GM12878 (cell line): ENCODE measurements at regions not wholly inside any gene's neighbourhood (a gene's known extent, or its start where the extent isn't known, plus 50 kb on each side); places are given as distances from the start of the nearest gene placed in this dataset.

ENCODE experiments used
- BCL11A ChIP-seq: IDR thresholded peaks from 2 replicates; pipeline ENCODE4 v1.6.1; 2011; ENCODE audit warnings: low read depth, low read length
- BMI1 ChIP-seq: fragments of 450-650 bp; IDR thresholded peaks from 2 replicates; pipeline ENCODE4 v1.6.1; 2016; ENCODE audit warnings: mild to moderate bottlenecking, moderate library complexity, borderline replicate concordance
- BRCA1 ChIP-seq: IDR thresholded peaks from 2 replicates; pipeline ENCODE4 v1.6.1; 2011; ENCODE audit warnings: low read depth, low read length, improper control_type of control experiment
- CBX3 ChIP-seq: fragments of 200-600 bp; sonication (generic); IDR thresholded peaks from 2 replicates; pipeline ENCODE4 v1.6.1; 2016; ENCODE audit warnings: low read depth, borderline replicate concordance
- CBX5 ChIP-seq: sonication (generic); IDR thresholded peaks from 2 replicates; pipeline ENCODE4 v1.6.1; 2016; ENCODE audit warnings: low read depth, moderate library complexity, mild to moderate bottlenecking, inconsistent platforms
- CEBPB ChIP-seq, 2 experiments: fragments of 150-350 bp in 1 of 2; IDR thresholded peaks; 2 replicates each; pipeline ENCODE4 v1.6.1; 2012 to 2014; ENCODE audit warnings: low read depth in 2 of 2, low read length in 2 of 2, borderline replicate concordance in 1 of 2, inconsistent platforms in 1 of 2
- CREB1 ChIP-seq: IDR thresholded peaks from 2 replicates; pipeline ENCODE4 v1.6.1; 2012; ENCODE audit warnings: low read depth, mild to moderate bottlenecking, inconsistent platforms
- CREM ChIP-seq: IDR thresholded peaks from 2 replicates; pipeline ENCODE4 v1.6.1; 2014; ENCODE audit warnings: antibody characterized with exemption, low read depth
- EGR1 ChIP-seq, 2 experiments: IDR thresholded peaks; 1 replicate in 1 of 2; 2 replicates in 1 of 2; pipeline ENCODE4 v1.6.1; 2011 to 2012; ENCODE audit warnings: low read depth in 2 of 2, low read length in 2 of 2, borderline replicate concordance in 1 of 2, mild to moderate bottlenecking in 1 of 2, moderate library complexity in 1 of 2
- ETV6 ChIP-seq, 2 experiments: fragments of 450-650 bp in 1 of 2; IDR thresholded peaks in 1 of 2; conservative IDR thresholded peaks in 1 of 2; 2 replicates each; pipeline ENCODE4 v1.6.1; 2014; ENCODE audit warnings: antibody characterized with exemption in 1 of 2, borderline replicate concordance in 1 of 2, low read depth in 1 of 2, mild to moderate bottlenecking in 1 of 2, moderate library complexity in 1 of 2
- GATAD2B ChIP-seq: fragments of 450-650 bp; conservative IDR thresholded peaks from 2 replicates; pipeline ENCODE4 v1.6.1; 2017; ENCODE audit warnings: low read depth, mild to moderate bottlenecking, moderate library complexity
- IKZF1 ChIP-seq: fragments of 450-650 bp; conservative IDR thresholded peaks from 2 replicates; pipeline ENCODE4 v1.6.1; 2017; ENCODE audit warnings: antibody characterized with exemption, mild to moderate bottlenecking
- IKZF2 ChIP-seq, 2 experiments: fragments of 450-650 bp; IDR thresholded peaks; 2 replicates each; pipeline ENCODE4 v1.6.1; 2017; ENCODE audit warnings: mild to moderate bottlenecking in 2 of 2, moderate library complexity in 2 of 2
- MTA2 ChIP-seq: fragments of 450-650 bp; IDR thresholded peaks from 2 replicates; pipeline ENCODE4 v1.6.1; 2016; ENCODE audit warnings: low read depth, mild to moderate bottlenecking, moderate library complexity
- NFYB ChIP-seq: IDR thresholded peaks from 2 replicates; pipeline ENCODE4 v1.6.1; 2011; ENCODE audit warnings: low read depth, mild to moderate bottlenecking, low read length, improper control_type of control experiment, moderate library complexity; ENCODE audit not compliant: insufficient read depth
- RAD21 ChIP-seq: IDR thresholded peaks from 2 replicates; pipeline ENCODE4 v1.6.1; 2011; ENCODE audit warnings: mild to moderate bottlenecking, low read depth, low read length, moderate library complexity; ENCODE audit not compliant: insufficient read depth
- RB1 ChIP-seq: fragments of 450-650 bp; formaldehyde crosslinking; IDR thresholded peaks from 2 replicates; pipeline ENCODE4 v1.6.1; 2017; ENCODE audit warnings: mild to moderate bottlenecking, borderline replicate concordance
- SP1 ChIP-seq: IDR thresholded peaks from one replicate; pipeline ENCODE4 v1.6.1; 2011; ENCODE audit warnings: low read depth, low read length
- SREBF2 ChIP-seq: IDR thresholded peaks from 2 replicates; pipeline ENCODE4 v1.6.1; 2012; ENCODE audit warnings: mild to moderate bottlenecking, low read length
- SUZ12 ChIP-seq: fragments of 200-600 bp; sonication (generic); IDR thresholded peaks from one replicate; pipeline ENCODE4 v1.6.1; 2018; ENCODE audit warnings: antibody characterized with exemption, mild to moderate bottlenecking; ENCODE audit not compliant: unreplicated experiment
- TAF1 ChIP-seq: IDR thresholded peaks from 2 replicates; pipeline ENCODE4 v1.6.1; 2011; ENCODE audit warnings: mild to moderate bottlenecking, low read depth, low read length, borderline replicate concordance
- TCF7 ChIP-seq: IDR thresholded peaks from 2 replicates; pipeline ENCODE4 v1.6.1; 2014; ENCODE audit warnings: antibody characterized with exemption, borderline replicate concordance
- ZZZ3 ChIP-seq: IDR thresholded peaks from 2 replicates; pipeline ENCODE4 v1.6.1; 2011; ENCODE audit warnings: low read depth; ENCODE audit not compliant: control insufficient read depth, insufficient read length
- TF ChIP-seq, protein P1 (sequence below): fragments of 450-650 bp; IDR thresholded peaks from 2 replicates; pipeline ENCODE4 v1.6.1; 2016; ENCODE audit warnings: mild to moderate bottlenecking, moderate library complexity, borderline replicate concordance
- TF ChIP-seq, protein P2 (sequence below), 3 experiments: IDR thresholded peaks in 2 of 3; conservative IDR thresholded peaks in 1 of 3; 2 replicates each; pipeline ENCODE4 v1.5.1; 2011; ENCODE audit warnings: low read depth in 3 of 3, low read length in 3 of 3, mild to moderate bottlenecking in 3 of 3, control low read depth in 2 of 3, moderate library complexity in 2 of 3, inconsistent platforms in 1 of 3, mixed read lengths in 1 of 3; ENCODE audit not compliant: control insufficient read depth in 2 of 3, insufficient read depth in 1 of 3; ENCODE audit errors: extremely low read depth in 1 of 3
- TF ChIP-seq, protein P3 (sequence below): IDR thresholded peaks from 2 replicates; pipeline ENCODE4 v1.6.1; 2012; ENCODE audit warnings: low read depth, low read length, improper control_type of control experiment

DNA sequence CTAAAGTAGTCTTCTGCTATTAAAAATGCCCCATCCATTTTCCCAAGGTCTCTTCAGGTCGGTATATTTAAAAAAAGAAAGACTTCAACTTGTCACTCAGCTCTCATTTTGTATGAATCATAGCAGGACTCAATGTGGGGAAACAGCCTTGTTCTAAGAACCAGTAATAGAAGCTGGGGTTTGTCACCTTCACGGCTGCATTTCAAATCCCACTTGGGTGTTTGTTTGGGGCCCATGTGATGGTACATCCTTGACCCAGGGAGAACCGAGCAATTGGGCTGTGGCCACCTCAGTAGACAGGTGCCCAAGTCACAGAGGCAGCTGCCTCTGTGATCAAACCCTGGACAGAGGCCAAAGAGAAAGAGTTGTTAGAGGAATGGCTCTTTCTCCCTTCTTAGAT, 70.3 kb upstream of the ARL8B start (continued):
- TF ChIP-seq, protein P1, sequence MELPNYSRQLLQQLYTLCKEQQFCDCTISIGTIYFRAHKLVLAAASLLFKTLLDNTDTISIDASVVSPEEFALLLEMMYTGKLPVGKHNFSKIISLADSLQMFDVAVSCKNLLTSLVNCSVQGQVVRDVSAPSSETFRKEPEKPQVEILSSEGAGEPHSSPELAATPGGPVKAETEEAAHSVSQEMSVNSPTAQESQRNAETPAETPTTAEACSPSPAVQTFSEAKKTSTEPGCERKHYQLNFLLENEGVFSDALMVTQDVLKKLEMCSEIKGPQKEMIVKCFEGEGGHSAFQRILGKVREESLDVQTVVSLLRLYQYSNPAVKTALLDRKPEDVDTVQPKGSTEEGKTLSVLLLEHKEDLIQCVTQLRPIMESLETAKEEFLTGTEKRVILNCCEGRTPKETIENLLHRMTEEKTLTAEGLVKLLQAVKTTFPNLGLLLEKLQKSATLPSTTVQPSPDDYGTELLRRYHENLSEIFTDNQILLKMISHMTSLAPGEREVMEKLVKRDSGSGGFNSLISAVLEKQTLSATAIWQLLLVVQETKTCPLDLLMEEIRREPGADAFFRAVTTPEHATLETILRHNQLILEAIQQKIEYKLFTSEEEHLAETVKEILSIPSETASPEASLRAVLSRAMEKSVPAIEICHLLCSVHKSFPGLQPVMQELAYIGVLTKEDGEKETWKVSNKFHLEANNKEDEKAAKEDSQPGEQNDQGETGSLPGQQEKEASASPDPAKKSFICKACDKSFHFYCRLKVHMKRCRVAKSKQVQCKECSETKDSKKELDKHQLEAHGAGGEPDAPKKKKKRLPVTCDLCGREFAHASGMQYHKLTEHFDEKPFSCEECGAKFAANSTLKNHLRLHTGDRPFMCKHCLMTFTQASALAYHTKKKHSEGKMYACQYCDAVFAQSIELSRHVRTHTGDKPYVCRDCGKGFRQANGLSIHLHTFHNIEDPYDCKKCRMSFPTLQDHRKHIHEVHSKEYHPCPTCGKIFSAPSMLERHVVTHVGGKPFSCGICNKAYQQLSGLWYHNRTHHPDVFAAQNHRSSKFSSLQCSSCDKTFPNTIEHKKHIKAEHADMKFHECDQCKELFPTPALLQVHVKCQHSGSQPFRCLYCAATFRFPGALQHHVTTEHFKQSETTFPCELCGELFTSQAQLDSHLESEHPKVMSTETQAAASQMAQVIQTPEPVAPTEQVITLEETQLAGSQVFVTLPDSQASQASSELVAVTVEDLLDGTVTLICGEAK = no peak
- TF ChIP-seq SP1 (peak; percentile 25), MTA2 (peak; percentile 92), NFYB (no peak), IKZF1 (peak; percentile 90), SREBF2 (no peak), TAF1 (no peak), BCL11A (peak; percentile 81), TCF7 (no peak), CBX5 (no peak), BMI1 (peak; percentile 13; the same call in 1 of the 2 replicates), SUZ12 (no peak), RAD21 (no peak), RB1 (0 out of 2 replicates have a peak, but pooled peaks have one; percentile 55), BRCA1 (no peak), CREB1 (no peak), ETV6 (conservative IDR thresholded peaks at IDR 0.05 in 1 of 2, IDR thresholded peaks at IDR 0.05 in 1 of 2; ENCODE audit: borderline replicate concordance in 1 of 2, low read depth in 1 of 2) (peak in 1 of 2 experiments; percentile 38; a peak in 1 of 4 replicates), CREM (peak; percentile 25; the same call in 1 of the 2 replicates), IKZF2 (IDR thresholded peaks at IDR 0.05) (peak; percentile 91 to 92; a peak in 3 of 4 replicates), GATAD2B (peak; percentile 61), CEBPB (IDR thresholded peaks at IDR 0.05; ENCODE audit: borderline replicate concordance in 1 of 2, low read depth in 2 of 2, low read length in 2 of 2) (no peak), ZZZ3 (no peak), CBX3 (no peak), EGR1 (IDR thresholded peaks at IDR 0.05; ENCODE audit: borderline replicate concordance in 1 of 2, low read depth in 2 of 2, low read length in 2 of 2) (no peak)
- TF ChIP-seq, protein P2, sequence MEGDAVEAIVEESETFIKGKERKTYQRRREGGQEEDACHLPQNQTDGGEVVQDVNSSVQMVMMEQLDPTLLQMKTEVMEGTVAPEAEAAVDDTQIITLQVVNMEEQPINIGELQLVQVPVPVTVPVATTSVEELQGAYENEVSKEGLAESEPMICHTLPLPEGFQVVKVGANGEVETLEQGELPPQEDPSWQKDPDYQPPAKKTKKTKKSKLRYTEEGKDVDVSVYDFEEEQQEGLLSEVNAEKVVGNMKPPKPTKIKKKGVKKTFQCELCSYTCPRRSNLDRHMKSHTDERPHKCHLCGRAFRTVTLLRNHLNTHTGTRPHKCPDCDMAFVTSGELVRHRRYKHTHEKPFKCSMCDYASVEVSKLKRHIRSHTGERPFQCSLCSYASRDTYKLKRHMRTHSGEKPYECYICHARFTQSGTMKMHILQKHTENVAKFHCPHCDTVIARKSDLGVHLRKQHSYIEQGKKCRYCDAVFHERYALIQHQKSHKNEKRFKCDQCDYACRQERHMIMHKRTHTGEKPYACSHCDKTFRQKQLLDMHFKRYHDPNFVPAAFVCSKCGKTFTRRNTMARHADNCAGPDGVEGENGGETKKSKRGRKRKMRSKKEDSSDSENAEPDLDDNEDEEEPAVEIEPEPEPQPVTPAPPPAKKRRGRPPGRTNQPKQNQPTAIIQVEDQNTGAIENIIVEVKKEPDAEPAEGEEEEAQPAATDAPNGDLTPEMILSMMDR (IDR thresholded peaks at IDR 0.05 in 2 of 3, conservative IDR thresholded peaks at IDR 0.05 in 1 of 3; ENCODE audit: control insufficient read depth in 2 of 3, extremely low read depth in 1 of 3, insufficient read depth in 1 of 3, low read depth in 3 of 3, low read length in 3 of 3) = no peak
- TF ChIP-seq, protein P3, sequence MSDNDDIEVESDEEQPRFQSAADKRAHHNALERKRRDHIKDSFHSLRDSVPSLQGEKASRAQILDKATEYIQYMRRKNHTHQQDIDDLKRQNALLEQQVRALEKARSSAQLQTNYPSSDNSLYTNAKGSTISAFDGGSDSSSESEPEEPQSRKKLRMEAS = no peak
